ENCODE measurements at regions not wholly inside any gene's neighbourhood (a gene's known extent, or its start where the extent isn't known, plus 50 kb on each side); places are given as distances from the start of the nearest gene placed in this dataset.
A peak's percentile ranks its signal among the peaks of the same experiment; 100 is the strongest.

DNA sequence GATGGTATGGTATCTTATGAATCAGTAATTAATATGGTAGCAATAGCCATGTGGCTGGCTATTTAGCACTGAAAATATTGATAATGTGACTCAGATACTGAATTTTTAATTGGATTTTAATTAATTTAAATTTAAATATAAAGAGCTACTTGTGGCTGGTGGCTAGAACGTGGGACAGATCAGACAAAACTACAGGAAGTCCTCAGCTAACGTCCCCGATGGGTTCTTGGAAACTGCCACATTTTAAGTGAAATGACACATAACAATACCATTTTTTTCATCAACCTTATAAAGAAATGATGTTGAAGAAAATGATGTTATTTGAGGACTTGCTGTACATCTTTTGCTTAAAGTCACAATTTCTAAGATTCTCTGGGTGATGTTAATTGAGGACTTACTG lies 138.1 kb upstream of the FLRT2 start:
- no peak overlapping the region for H3K27ac Mint-ChIP-seq
- no peaks in the 10 kb centered on the region for H3K9me3 Mint-ChIP-seq
- TF ChIP-seq, protein P1, sequence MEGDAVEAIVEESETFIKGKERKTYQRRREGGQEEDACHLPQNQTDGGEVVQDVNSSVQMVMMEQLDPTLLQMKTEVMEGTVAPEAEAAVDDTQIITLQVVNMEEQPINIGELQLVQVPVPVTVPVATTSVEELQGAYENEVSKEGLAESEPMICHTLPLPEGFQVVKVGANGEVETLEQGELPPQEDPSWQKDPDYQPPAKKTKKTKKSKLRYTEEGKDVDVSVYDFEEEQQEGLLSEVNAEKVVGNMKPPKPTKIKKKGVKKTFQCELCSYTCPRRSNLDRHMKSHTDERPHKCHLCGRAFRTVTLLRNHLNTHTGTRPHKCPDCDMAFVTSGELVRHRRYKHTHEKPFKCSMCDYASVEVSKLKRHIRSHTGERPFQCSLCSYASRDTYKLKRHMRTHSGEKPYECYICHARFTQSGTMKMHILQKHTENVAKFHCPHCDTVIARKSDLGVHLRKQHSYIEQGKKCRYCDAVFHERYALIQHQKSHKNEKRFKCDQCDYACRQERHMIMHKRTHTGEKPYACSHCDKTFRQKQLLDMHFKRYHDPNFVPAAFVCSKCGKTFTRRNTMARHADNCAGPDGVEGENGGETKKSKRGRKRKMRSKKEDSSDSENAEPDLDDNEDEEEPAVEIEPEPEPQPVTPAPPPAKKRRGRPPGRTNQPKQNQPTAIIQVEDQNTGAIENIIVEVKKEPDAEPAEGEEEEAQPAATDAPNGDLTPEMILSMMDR (IDR thresholded peaks at IDR 0.05; ENCODE audit: unreplicated experiment in 3 of 3) = no peak
- no peaks in the 10 kb centered on the region for H3K36me3 Mint-ChIP-seq (ENCODE audit: low read depth)
- no peaks in the 10 kb centered on the region for H3K4me1 Mint-ChIP-seq
- no peaks in the 10 kb centered on the region for H3K27me3 Mint-ChIP-seq (ENCODE audit: low read depth)
- no peak overlapping the region for H3K4me3 Mint-ChIP-seq

DNA sequence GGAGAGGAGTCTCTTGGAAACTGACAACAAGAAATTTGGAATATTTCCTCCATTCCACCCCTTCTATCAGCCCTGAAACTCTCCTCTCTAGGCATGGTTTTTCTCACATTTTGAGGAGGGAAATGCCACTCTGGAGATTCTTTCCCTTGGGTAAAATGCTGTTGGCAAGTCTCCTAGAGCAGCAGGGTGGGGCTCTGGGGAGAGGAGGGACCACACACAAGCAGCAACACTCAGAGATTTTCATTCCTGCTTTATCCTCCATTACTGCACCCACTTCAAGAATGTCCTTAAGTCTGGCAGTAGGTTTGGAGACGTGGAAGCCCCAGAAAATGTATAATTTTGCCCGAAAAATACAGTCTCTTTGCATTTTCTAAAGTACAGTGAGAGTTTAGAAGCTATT lies 130.8 kb upstream of the FLRT2 start:
- Mint-ChIP-seq H3K4me1 (peaks cover 20% of the 10 kb centered on the region), H3K36me3 (ENCODE audit: low read depth) (no peaks in the 10 kb centered on the region)

DNA sequence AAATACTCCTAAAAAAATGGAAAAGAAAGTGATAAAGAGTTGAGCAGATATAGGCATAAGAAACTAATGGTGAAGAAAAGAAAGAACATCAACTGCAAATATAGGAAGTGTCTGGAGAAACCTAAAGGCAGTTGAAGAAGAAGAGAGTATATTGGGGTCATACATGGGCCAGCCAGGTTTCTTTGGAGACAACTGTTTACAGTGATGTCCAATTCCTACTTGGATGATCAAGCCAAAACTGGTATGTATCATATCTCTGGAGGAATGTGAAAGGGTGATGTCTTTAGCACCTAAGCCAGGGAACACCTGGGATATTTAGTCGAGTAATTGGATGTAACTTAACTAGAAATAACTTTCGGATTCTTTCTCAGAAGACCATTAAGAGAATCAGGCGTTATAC lies 129.3 kb upstream of the FLRT2 start:
- H3K27ac Mint-ChIP-seq = peak overlapping the region in 1 of 3 experiments; percentile 2
- no peaks in the 10 kb centered on the region for H3K27me3 Mint-ChIP-seq (ENCODE audit: low read depth)
- H3K36me3 Mint-ChIP-seq (ENCODE audit: low read depth) = no peaks in the 10 kb centered on the region
- TF ChIP-seq, protein P1 (IDR thresholded peaks at IDR 0.05; ENCODE audit: unreplicated experiment in 3 of 3) = no peak
- peaks cover 20% of the 10 kb centered on the region for H3K4me1 Mint-ChIP-seq
- no peak overlapping the region for H3K4me3 Mint-ChIP-seq
- no peaks in the 10 kb centered on the region for H3K9me3 Mint-ChIP-seq

More for the DNA sequence above, 130.8 kb upstream of the FLRT2 start:
- no peak overlapping the region for H3K27ac Mint-ChIP-seq
- H3K27me3 Mint-ChIP-seq (ENCODE audit: low read depth) = no peaks in the 10 kb centered on the region
- no peak overlapping the region for H3K4me3 Mint-ChIP-seq
- H3K9me3 Mint-ChIP-seq = no peaks in the 10 kb centered on the region
- TF ChIP-seq, protein P1 (IDR thresholded peaks at IDR 0.05; ENCODE audit: unreplicated experiment in 3 of 3) = no peak

DNA sequence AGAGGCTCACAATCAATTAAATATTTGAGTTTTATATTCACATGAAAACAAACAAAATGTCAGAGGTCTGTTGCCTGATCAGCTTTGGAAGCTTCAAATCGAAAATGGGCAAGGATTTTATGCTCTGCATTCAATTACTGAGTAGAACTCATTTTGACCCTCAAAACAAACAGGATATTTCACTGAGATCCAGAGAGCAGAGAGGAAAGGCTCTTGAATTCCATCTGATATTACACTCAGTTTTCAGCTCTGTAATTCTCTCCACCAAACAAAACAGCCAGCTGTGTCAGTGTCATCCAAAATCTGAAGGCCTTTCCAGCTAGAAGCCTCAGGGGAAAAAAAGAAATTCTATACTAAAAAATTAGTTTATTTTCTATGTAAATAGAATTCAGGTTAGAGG lies 128.6 kb upstream of the FLRT2 start:
- no peak overlapping the region for H3K4me3 Mint-ChIP-seq
- no peaks in the 10 kb centered on the region for H3K9me3 Mint-ChIP-seq
- H3K4me1 Mint-ChIP-seq = peaks cover 20% of the 10 kb centered on the region
- TF ChIP-seq, protein P1 (IDR thresholded peaks at IDR 0.05; ENCODE audit: unreplicated experiment in 3 of 3) = no peak
- no peaks in the 10 kb centered on the region for H3K27me3 Mint-ChIP-seq (ENCODE audit: low read depth)
- H3K27ac Mint-ChIP-seq = peak overlapping the region in 2 of 3 experiments; percentile 2 to 4
- no peaks in the 10 kb centered on the region for H3K36me3 Mint-ChIP-seq (ENCODE audit: low read depth)

DNA sequence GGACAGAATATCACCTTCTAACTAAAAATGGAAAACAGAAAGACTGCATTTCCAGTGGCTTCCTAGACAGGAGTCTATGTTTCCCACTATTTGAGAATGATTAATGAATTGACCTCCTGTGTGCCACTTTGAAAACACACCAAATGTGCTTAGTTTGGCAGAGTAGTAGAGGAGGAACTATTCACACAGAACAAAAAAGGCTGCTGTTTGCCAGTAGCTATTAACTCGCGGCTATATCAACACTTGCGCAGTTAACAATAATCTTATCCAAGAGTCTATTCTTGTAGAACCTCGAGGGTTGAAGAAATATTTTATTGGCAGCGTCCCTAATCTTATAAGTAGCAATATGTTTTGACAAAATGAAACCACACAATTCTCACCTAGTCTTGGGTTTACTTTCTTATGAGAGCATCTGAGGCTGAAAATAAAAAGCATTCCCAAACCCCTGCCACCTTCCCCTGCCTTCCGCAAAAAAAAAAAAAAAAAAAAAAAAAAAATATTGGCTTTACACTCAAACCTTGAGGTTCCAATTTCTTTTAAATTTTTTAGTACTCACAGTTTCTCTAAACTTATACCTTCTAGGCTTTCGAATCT lies 127.3 kb upstream of the FLRT2 start:
- H3K4me1 Mint-ChIP-seq = peaks cover 15% of the 10 kb centered on the region
- H3K27me3 Mint-ChIP-seq (ENCODE audit: low read depth) = no peaks in the 10 kb centered on the region
- H3K27ac Mint-ChIP-seq = no peak overlapping the region
- no peaks in the 10 kb centered on the region for H3K9me3 Mint-ChIP-seq
- H3K4me3 Mint-ChIP-seq = no peak overlapping the region
- no peaks in the 10 kb centered on the region for H3K36me3 Mint-ChIP-seq (ENCODE audit: low read depth)
- TF ChIP-seq, protein P1 (IDR thresholded peaks at IDR 0.05; ENCODE audit: unreplicated experiment in 3 of 3) = no peak

GRCh38 chr14:85409481-85410210 lies 120.3 kb upstream of the FLRT2 start:
- H3K4me3 Mint-ChIP-seq = no peak overlapping the region
- H3K9me3 Mint-ChIP-seq = no peaks in the 10 kb centered on the region
- TF ChIP-seq, protein P1 (IDR thresholded peaks at IDR 0.05; ENCODE audit: unreplicated experiment in 3 of 3) = no peak
- no peak overlapping the region for H3K27ac Mint-ChIP-seq
- no peaks in the 10 kb centered on the region for H3K36me3 Mint-ChIP-seq (ENCODE audit: low read depth)
- peaks cover 2% of the 10 kb centered on the region for H3K4me1 Mint-ChIP-seq
- H3K27me3 Mint-ChIP-seq (ENCODE audit: low read depth) = no peaks in the 10 kb centered on the region
